Spleen (tissue), 11 donors: ENCODE measurements at regions not wholly inside any gene's neighbourhood (a gene's known extent, or its start where the extent isn't known, plus 50 kb on each side); places are given as distances from the start of the nearest gene placed in this dataset.

ENCODE experiments used
- DNase-seq: peaks from one replicate; pipeline ENCODE4 v3.0.0-alpha.2; 2020
- H3K27ac ChIP-seq, 8 donors: fragments of 200-600 bp; sonication (generic) in 7 of 8; 1 replicate in 4 of 8; 2 replicates in 4 of 8; pipeline versions ENCODE4 v1.5.0 to v1.8.0; 2016 to 2021; ENCODE audit warnings: inconsistent platforms in 4 of 8, mild to moderate bottlenecking in 4 of 8, moderate library complexity in 1 of 8
- H3K27me3 ChIP-seq, 7 donors: fragments of 200-600 bp; sonication (generic) in 6 of 7; replicated peaks in 1 of 7; 1 replicate in 4 of 7; 2 replicates in 3 of 7; pipeline versions ENCODE4 v1.5.0 to v1.8.0; 2016 to 2021; ENCODE audit warnings: inconsistent platforms in 3 of 7, mild to moderate bottlenecking in 1 of 7
- H3K36me3 ChIP-seq, 6 donors: fragments of 200-600 bp; sonication (generic) in 5 of 6; 1 replicate in 4 of 6; 2 replicates in 2 of 6; pipeline versions ENCODE4 v1.5.0 to v1.8.0; 2016 to 2021; ENCODE audit warnings: inconsistent platforms in 2 of 6
- H3K4me1 ChIP-seq, 6 donors: fragments of 200-600 bp; sonication (generic) in 5 of 6; 1 replicate in 3 of 6; 2 replicates in 3 of 6; pipeline versions ENCODE4 v1.5.0 to v1.8.0; 2016 to 2021; ENCODE audit warnings: inconsistent platforms in 3 of 6
- H3K4me3 ChIP-seq, 8 donors: fragments of 200-600 bp; sonication (generic) in 7 of 8; 1 replicate in 4 of 8; 2 replicates in 4 of 8; pipeline versions ENCODE4 v1.5.0 to v1.8.0; 2016 to 2021; ENCODE audit warnings: inconsistent platforms in 4 of 8, mild to moderate bottlenecking in 4 of 8, moderate library complexity in 2 of 8
- H3K9me3 ChIP-seq, 8 donors: fragments of 200-600 bp; sonication (generic) in 7 of 8; 1 replicate in 4 of 8; 2 replicates in 4 of 8; pipeline versions ENCODE4 v1.5.0 to v1.8.0; 2016 to 2021; ENCODE audit warnings: inconsistent platforms in 4 of 8
- POLR2A ChIP-seq, 3 donors: fragments of 450-650 bp; IDR thresholded peaks; one replicate each; pipeline ENCODE4 v1.5.1; 2017; ENCODE audit warnings: antibody characterized with exemption in 3 of 3, mild to moderate bottlenecking in 1 of 3
- POLR2AphosphoS5 ChIP-seq, 3 donors: sonication (generic); formaldehyde crosslinking; IDR thresholded peaks; one replicate each; pipeline ENCODE4 v1.5.1; 2017; ENCODE audit warnings: antibody characterized with exemption in 3 of 3
- WGBS, 5 donors: extraction: QIAGEN DNeasy Blood & Tissue Kit in 3 of 5; methylation state at CpG; one replicate each; pipeline versions ENCODE4 v1.1.5 to v1.1.7; 2013 to 2018; 5-methylcytosine and 5-hydroxymethylcytosine counted together
- intact Hi-C: fragments of 100-400 bp; cut with DNase I; formaldehyde crosslinking; loops from one replicate; pipeline ENCODE4 v1.15.0; 2023; ENCODE audit warnings: low total_unique reads
- TF ChIP-seq, protein P1 (sequence below), 11 experiments: fragments of 200-600 bp in 7 of 11; fragments of 450-650 bp in 4 of 11; sonication (generic) in 4 of 11; IDR thresholded peaks in 8 of 11; conservative IDR thresholded peaks in 3 of 11; 1 replicate in 7 of 11; 2 replicates in 4 of 11; pipeline versions ENCODE4 v1.4.0 to v1.8.0; 2016 to 2021; ENCODE audit warnings: antibody characterized with exemption in 11 of 11, inconsistent platforms in 4 of 11, mild to moderate bottlenecking in 1 of 11
- donor health status: healthy with polysubstance abuse.
- donor health status: DM: no; HTN: no; CAD: no; lungs with moderate emphysema.
- donor health status: DM: no; HTN: no; CAD: no.
- donor health status: Bipolar disorder and iron deficiency.
- donor health status: healthy.
- donor health status: DM: no; HTN: no; CAD: no.
- donor health status: DM: yes; HTN: yes; CAD: no.

DNA sequence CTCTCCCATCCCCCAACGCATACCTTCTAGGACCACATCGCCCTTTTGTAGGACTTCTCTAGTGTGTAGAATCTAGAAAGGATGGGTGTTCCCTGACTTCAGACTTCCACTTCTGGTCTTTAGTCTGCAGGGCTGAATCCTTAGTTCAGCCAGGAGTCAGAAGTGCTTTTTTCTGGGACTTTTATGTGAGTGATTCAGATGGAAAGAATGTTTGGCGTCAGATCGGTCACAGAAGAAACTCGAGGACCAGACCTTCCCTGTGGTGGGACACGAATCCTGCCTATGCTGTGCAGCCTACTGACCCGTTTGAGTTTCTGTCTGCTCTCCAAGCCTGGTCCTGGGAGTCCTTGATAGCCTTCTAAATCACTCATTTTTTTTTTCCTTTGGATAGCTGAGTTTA lies 165.4 kb upstream of the SSTR1 start:
- 63 to 85% (median 75%) methylated on average over 7 of the region's 7 CpGs for WGBS, 5 donors
- Histone ChIP-seq H3K36me3 (no peaks in the 10 kb centered on the region), H3K4me3 (no peak overlapping the region), H3K27me3 (no peaks in the 10 kb centered on the region), H3K27ac (no peak overlapping the region), H3K4me1 (no peaks in the 10 kb centered on the region), H3K9me3 (no peaks in the 10 kb centered on the region)
- intact Hi-C loops: no loop called here
- DNase-seq: no peak
- TF ChIP-seq POLR2AphosphoS5 (IDR thresholded peaks at IDR 0.05) (no peak), POLR2A (IDR thresholded peaks at IDR 0.05) (no peak)
- TF ChIP-seq, protein P1, sequence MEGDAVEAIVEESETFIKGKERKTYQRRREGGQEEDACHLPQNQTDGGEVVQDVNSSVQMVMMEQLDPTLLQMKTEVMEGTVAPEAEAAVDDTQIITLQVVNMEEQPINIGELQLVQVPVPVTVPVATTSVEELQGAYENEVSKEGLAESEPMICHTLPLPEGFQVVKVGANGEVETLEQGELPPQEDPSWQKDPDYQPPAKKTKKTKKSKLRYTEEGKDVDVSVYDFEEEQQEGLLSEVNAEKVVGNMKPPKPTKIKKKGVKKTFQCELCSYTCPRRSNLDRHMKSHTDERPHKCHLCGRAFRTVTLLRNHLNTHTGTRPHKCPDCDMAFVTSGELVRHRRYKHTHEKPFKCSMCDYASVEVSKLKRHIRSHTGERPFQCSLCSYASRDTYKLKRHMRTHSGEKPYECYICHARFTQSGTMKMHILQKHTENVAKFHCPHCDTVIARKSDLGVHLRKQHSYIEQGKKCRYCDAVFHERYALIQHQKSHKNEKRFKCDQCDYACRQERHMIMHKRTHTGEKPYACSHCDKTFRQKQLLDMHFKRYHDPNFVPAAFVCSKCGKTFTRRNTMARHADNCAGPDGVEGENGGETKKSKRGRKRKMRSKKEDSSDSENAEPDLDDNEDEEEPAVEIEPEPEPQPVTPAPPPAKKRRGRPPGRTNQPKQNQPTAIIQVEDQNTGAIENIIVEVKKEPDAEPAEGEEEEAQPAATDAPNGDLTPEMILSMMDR (IDR thresholded peaks at IDR 0.05 in 8 of 11, conservative IDR thresholded peaks at IDR 0.05 in 3 of 11): no peak

DNA sequence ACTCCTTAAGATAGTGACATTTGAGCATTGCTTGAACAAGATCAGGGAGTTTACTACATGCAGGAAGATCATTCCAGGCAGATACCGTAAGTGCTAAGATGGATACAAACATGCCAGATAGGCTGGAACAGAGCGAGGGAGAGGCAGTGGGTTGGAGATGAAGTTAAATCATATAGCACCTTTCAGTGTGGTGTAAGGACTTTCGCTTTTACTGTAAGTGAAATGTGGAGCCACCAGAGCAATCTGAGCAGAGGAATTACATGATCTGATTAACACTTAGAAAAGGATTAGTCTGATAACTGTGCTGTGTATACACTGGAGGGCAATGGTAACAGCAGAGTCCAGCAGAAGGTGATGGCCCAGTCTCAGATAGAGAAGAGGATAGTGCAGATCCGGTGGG lies 163.0 kb upstream of the SSTR1 start:
- DNase-seq: no peak
- no peak overlapping the region for H3K27ac ChIP-seq
- TF ChIP-seq POLR2A (IDR thresholded peaks at IDR 0.05): no peak
- TF ChIP-seq, protein P1 (IDR thresholded peaks at IDR 0.05 in 8 of 11, conservative IDR thresholded peaks at IDR 0.05 in 3 of 11): no peak
- TF ChIP-seq POLR2AphosphoS5 (IDR thresholded peaks at IDR 0.05): no peak
- H3K9me3 ChIP-seq: peaks cover 0 to 21% (median 0%) of the 10 kb centered on the region in 8 donors
- no peaks in the 10 kb centered on the region for H3K36me3 ChIP-seq
- H3K4me1 ChIP-seq: no peaks in the 10 kb centered on the region
- intact Hi-C loops: no loop called here
- H3K4me3 ChIP-seq: no peak overlapping the region
- H3K27me3 ChIP-seq: no peaks in the 10 kb centered on the region
- 74 to 94% (median 86%) methylated on average over 4 of the region's 4 CpGs for WGBS, 5 donors

DNA sequence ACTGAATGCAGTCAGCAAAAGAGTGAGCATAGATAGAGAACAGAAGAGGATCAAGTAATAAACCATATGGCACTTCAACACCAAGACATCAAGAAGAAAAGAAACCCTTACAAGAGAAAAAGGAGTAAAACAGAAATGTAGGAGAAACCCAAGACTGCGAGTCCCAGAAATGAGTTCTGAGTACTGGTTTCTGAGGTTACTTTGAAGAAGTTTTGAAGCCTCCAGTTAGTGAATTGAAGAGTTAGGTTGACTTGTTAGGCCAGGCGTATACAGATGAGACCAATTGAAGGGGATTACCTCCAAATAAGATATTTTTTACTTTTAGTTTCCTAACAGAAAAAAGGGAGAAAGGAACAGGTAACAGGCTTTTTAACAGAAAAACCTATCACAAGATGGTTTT lies 162.2 kb upstream of the SSTR1 start:
- Histone ChIP-seq H3K27ac (no peak overlapping the region), H3K4me3 (no peak overlapping the region), H3K27me3 (no peaks in the 10 kb centered on the region), H3K4me1 (no peaks in the 10 kb centered on the region), H3K36me3 (no peaks in the 10 kb centered on the region), H3K9me3 (peaks cover 0 to 21% (median 0%) of the 10 kb centered on the region in 8 donors)
- no peak for DNase-seq
- TF ChIP-seq, protein P1 (IDR thresholded peaks at IDR 0.05 in 8 of 11, conservative IDR thresholded peaks at IDR 0.05 in 3 of 11): no peak
- TF ChIP-seq POLR2AphosphoS5 (IDR thresholded peaks at IDR 0.05): no peak
- TF ChIP-seq POLR2A (IDR thresholded peaks at IDR 0.05): no peak
- WGBS, 5 donors: 83 to 90% (median 88%) methylated on average over 2 of the region's 2 CpGs
- intact Hi-C loops: no loop called here

DNA sequence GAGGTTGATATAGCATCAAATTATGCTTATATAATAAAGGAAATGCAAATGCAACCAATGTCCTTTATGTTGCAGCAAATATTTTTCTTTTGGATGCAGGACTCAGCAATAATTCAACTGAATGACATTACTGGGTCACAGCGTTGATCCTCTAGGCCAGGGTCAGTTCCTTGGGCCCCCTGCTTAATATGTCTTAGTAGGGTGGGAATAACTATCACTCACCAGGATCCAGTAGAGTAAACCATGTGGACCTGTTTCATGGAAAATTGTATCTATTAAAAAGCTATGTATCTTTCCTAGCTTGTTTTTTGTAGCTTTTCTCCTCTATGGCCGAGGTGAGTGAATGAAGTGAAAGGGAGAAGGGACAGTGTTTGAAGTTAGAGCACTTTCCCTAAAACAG lies 161.5 kb upstream of the SSTR1 start:
- no peaks in the 10 kb centered on the region for H3K4me1 ChIP-seq
- no peak for TF ChIP-seq POLR2AphosphoS5 (IDR thresholded peaks at IDR 0.05)
- H3K27ac ChIP-seq: no peak overlapping the region
- DNase-seq: no peak
- no peaks in the 10 kb centered on the region for H3K36me3 ChIP-seq
- H3K9me3 ChIP-seq: peaks cover 0 to 21% (median 0%) of the 10 kb centered on the region in 8 donors
- WGBS, 5 donors: 85 to 91% (median 89%) methylated on average over 2 of the region's 2 CpGs
- no peak overlapping the region for H3K4me3 ChIP-seq
- intact Hi-C loops: no loop called here
- no peaks in the 10 kb centered on the region for H3K27me3 ChIP-seq
